Fibroblast of skin of abdomen (primary cell): ENCODE measurements at regions not wholly inside any gene's neighbourhood (a gene's known extent, or its start where the extent isn't known, plus 50 kb on each side); places are given as distances from the start of the nearest gene placed in this dataset.
"Not testable (repeated sequence)": the region's sequence is repeated elsewhere in the genome, so short reads cannot be mapped to it uniquely, and the experiment has no call there.

Experiments
- DNase-seq: peaks from one replicate; pipeline ENCODE4 v3.0.0-alpha.2; 2013

GRCh38 chrY:26638063-26638462 lies 1016.1 kb downstream of the CDY1 start:
- DNase-seq = no peak

GRCh38 chrY:26645856-26646255 lies 1023.9 kb downstream of the CDY1 start:
- DNase-seq = not testable (repeated sequence)

- DNase-seq = not testable (repeated sequence)
Measured at GRCh38 chrY:26648240-26648639, 1026.3 kb downstream of the CDY1 start.

- DNase-seq = not testable (repeated sequence)
Measured at GRCh38 chrY:26664245-26664644, 1042.3 kb downstream of the CDY1 start.

- DNase-seq = not testable (repeated sequence)
Measured at GRCh38 chrY:26666691-26667090, 1044.8 kb downstream of the CDY1 start.

GRCh38 chrY:26669243-26669642 lies 1047.3 kb downstream of the CDY1 start:
- DNase-seq = not testable (repeated sequence)

- peak; percentile 16 for DNase-seq
Measured at GRCh38 chrY:26670360-26670871, 1048.5 kb downstream of the CDY1 start.

- peak; percentile 33 for DNase-seq
Measured at GRCh38 chrY:26670881-26671879, 1049.3 kb downstream of the CDY1 start.
